K562 (cell line): ENCODE measurements at regions not wholly inside any gene's neighbourhood (a gene's known extent, or its start where the extent isn't known, plus 50 kb on each side); places are given as distances from the start of the nearest gene placed in this dataset.

Experiments used
- ZNF140 ChIP-seq: fragments of 250-450 bp; sonication (Bioruptor Pico); IDR thresholded peaks from 2 replicates; pipeline ENCODE4 v1.8.0; 2021; ENCODE audit warnings: moderate library complexity, mild to moderate bottlenecking, inconsistent platforms
- TF ChIP-seq, protein P1 (sequence below): fragments of 450-650 bp; IDR thresholded peaks from 2 replicates; pipeline ENCODE4 v1.6.1; 2016; ENCODE audit warnings: mild to moderate bottlenecking, moderate library complexity
- TF ChIP-seq, protein P2 (sequence below): fragments of 250-450 bp; sonication (Bioruptor Pico); IDR thresholded peaks from 2 replicates; pipeline ENCODE4 v1.4.0; 2020; ENCODE audit warnings: mild to moderate bottlenecking, moderate library complexity
- TF ChIP-seq, protein P3 (sequence below): fragments of 250-450 bp; sonication (Bioruptor Pico); IDR thresholded peaks from 2 replicates; pipeline ENCODE4 v1.8.0; 2022; ENCODE audit warnings: moderate library complexity, mild to moderate bottlenecking, inconsistent platforms

DNA sequence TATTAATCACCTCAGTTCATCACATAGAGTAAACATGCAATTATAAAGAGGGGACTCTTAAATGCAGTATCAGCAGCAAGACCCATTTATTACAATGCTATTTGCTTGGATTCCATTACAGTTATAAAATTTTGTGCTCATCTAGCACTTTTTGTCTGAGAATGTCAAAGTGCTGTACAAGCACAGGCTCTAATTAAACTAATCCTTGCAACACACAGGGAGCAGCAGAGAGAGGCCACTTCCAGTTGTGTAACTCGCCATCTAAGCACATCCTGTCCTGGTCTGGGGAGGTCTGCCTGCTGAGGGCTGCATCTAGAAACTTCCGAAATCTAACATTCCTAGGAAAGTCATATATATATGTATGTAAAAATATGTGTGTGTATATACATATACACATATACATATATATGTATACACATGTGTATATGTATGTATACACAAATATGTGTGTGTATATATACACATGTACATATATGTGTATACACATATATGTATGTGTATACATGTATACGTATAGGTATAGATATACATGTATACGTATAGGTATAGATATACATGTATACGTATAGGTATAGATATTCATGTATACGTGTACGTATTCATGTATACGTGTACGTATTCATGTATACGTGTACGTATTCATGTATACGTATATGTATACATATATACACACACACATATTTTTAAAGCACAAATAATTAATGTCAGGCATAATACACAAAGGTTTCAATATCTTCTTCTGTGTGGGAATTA is 136.4 kb upstream of the JARID2 start (continued):
- TF ChIP-seq, protein P1, sequence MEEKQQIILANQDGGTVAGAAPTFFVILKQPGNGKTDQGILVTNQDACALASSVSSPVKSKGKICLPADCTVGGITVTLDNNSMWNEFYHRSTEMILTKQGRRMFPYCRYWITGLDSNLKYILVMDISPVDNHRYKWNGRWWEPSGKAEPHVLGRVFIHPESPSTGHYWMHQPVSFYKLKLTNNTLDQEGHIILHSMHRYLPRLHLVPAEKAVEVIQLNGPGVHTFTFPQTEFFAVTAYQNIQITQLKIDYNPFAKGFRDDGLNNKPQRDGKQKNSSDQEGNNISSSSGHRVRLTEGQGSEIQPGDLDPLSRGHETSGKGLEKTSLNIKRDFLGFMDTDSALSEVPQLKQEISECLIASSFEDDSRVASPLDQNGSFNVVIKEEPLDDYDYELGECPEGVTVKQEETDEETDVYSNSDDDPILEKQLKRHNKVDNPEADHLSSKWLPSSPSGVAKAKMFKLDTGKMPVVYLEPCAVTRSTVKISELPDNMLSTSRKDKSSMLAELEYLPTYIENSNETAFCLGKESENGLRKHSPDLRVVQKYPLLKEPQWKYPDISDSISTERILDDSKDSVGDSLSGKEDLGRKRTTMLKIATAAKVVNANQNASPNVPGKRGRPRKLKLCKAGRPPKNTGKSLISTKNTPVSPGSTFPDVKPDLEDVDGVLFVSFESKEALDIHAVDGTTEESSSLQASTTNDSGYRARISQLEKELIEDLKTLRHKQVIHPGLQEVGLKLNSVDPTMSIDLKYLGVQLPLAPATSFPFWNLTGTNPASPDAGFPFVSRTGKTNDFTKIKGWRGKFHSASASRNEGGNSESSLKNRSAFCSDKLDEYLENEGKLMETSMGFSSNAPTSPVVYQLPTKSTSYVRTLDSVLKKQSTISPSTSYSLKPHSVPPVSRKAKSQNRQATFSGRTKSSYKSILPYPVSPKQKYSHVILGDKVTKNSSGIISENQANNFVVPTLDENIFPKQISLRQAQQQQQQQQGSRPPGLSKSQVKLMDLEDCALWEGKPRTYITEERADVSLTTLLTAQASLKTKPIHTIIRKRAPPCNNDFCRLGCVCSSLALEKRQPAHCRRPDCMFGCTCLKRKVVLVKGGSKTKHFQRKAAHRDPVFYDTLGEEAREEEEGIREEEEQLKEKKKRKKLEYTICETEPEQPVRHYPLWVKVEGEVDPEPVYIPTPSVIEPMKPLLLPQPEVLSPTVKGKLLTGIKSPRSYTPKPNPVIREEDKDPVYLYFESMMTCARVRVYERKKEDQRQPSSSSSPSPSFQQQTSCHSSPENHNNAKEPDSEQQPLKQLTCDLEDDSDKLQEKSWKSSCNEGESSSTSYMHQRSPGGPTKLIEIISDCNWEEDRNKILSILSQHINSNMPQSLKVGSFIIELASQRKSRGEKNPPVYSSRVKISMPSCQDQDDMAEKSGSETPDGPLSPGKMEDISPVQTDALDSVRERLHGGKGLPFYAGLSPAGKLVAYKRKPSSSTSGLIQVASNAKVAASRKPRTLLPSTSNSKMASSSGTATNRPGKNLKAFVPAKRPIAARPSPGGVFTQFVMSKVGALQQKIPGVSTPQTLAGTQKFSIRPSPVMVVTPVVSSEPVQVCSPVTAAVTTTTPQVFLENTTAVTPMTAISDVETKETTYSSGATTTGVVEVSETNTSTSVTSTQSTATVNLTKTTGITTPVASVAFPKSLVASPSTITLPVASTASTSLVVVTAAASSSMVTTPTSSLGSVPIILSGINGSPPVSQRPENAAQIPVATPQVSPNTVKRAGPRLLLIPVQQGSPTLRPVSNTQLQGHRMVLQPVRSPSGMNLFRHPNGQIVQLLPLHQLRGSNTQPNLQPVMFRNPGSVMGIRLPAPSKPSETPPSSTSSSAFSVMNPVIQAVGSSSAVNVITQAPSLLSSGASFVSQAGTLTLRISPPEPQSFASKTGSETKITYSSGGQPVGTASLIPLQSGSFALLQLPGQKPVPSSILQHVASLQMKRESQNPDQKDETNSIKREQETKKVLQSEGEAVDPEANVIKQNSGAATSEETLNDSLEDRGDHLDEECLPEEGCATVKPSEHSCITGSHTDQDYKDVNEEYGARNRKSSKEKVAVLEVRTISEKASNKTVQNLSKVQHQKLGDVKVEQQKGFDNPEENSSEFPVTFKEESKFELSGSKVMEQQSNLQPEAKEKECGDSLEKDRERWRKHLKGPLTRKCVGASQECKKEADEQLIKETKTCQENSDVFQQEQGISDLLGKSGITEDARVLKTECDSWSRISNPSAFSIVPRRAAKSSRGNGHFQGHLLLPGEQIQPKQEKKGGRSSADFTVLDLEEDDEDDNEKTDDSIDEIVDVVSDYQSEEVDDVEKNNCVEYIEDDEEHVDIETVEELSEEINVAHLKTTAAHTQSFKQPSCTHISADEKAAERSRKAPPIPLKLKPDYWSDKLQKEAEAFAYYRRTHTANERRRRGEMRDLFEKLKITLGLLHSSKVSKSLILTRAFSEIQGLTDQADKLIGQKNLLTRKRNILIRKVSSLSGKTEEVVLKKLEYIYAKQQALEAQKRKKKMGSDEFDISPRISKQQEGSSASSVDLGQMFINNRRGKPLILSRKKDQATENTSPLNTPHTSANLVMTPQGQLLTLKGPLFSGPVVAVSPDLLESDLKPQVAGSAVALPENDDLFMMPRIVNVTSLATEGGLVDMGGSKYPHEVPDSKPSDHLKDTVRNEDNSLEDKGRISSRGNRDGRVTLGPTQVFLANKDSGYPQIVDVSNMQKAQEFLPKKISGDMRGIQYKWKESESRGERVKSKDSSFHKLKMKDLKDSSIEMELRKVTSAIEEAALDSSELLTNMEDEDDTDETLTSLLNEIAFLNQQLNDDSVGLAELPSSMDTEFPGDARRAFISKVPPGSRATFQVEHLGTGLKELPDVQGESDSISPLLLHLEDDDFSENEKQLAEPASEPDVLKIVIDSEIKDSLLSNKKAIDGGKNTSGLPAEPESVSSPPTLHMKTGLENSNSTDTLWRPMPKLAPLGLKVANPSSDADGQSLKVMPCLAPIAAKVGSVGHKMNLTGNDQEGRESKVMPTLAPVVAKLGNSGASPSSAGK, result no peak
- TF ChIP-seq, protein P2, sequence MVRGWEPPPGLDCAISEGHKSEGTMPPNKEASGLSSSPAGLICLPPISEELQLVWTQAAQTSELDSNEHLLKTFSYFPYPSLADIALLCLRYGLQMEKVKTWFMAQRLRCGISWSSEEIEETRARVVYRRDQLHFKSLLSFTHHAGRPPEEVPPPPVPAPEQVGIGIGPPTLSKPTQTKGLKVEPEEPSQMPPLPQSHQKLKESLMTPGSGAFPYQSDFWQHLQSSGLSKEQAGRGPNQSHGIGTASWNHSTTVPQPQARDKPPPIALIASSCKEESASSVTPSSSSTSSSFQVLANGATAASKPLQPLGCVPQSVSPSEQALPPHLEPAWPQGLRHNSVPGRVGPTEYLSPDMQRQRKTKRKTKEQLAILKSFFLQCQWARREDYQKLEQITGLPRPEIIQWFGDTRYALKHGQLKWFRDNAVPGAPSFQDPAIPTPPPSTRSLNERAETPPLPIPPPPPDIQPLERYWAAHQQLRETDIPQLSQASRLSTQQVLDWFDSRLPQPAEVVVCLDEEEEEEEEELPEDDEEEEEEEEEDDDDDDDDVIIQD (CRISPR knock-in tag), result 0 out of 2 replicates have a peak, but pooled peaks have one; percentile 14
- TF ChIP-seq ZNF140 (CRISPR knock-in tag), result peak; percentile 88
- TF ChIP-seq, protein P3, sequence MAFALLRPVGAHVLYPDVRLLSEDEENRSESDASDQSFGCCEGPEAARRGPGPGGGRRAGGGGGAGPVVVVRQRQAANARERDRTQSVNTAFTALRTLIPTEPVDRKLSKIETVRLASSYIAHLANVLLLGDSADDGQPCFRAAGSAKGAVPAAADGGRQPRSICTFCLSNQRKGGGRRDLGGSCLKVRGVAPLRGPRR (CRISPR knock-in tag), result 0 out of 2 replicates have a peak, but pooled peaks have one; percentile 22
